NCI-H345 treated with DMSO at 0.1 percent for 48 hours (cell line): ENCODE measurements at regions not wholly inside any gene's neighbourhood (a gene's known extent, or its start where the extent isn't known, plus 50 kb on each side); places are given as distances from the start of the nearest gene placed in this dataset.
"Not testable (repeated sequence)": the region's sequence is repeated elsewhere in the genome, so short reads cannot be mapped to it uniquely, and the experiment has no call there.

ENCODE experiments used
- DNase-seq: peaks from one replicate; lab custom pipeline; 2025; ENCODE audit not compliant: unreplicated experiment; lab: John Stamatoyannopoulos, UW

DNA sequence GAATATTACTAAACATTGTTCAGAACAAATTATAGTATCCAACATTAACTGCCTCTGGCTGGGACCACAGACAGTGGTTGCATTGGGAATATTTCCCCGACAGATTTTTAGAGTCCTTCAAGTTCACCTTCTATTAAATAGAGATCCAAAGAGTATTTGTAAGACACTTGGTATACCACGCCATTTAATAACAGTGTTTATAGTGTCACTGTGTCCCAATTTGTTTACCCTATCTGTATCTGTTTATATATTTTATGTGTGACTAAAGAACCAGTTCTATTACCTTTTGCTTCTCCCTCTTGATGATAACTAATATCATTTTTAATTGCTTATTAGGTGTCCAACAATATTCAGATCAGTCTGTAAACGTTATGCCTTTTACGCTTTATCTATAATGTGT is 191.3 kb upstream of the IRX5 start:
- no peak for DNase-seq

DNA sequence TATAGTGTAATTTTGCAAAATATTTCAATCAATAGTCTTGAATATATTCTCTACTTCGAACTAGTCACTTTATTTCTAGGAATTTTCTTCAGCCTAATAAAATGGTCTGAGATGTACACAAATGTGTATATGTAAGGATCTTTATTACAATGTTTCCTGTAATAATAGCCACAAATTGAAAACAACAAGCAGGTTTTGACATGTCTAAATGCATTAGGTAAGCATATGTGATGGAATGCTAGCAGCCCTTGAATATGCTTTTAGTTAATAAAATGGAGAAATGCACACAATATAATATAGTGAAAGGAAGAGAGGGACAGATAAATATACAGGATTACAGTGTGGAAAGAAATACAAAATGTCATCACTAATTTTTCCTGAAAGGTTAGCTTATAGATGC is 196.5 kb upstream of the IRX5 start:
- no peak for DNase-seq

DNA sequence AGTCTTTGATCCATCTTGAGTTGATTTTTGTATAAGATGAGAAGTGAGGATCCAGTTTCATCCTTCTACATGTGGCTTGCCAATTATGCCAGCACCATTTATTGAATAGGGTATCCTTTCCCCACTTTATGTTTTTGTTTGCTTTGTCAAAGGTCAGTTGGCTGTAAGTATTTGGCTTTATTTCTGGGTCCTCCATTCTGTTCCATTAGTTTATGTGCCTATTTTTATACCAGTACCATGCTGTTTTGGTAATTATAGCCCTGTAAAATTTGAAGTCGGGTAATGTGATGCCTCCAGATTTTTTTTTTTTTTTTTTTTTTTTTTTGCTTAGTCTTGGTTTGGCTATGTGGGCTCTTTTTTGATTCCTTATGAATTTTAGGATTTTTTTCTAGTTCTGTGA is 203.0 kb upstream of the IRX5 start:
- not testable (repeated sequence) for DNase-seq

DNA sequence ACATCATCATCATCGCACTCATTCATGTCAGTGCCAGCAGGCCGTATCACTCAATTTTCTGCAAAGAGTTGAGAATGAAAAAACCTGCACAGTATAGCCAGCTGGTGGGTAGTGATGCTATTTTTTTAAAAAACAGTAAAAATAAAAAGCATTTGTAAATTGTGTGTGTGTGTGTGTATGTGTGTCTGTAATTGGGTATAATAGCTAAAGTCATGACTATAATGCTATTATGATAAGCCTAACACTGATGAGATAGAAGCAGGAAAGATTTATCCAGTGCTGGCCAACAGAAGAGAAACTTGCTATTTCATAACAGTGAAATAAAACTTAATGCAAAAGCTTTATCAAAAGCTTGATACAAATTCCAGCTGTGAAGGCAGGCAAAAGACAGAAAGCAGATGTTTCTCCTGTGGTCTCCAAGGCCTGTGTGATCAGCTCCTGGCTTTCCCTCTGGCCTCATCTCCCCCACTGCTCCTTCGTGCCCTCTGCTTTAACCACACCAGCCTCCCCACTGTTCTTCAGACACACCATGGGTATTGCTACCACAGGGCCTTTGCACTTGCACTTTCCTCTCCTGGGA is 206.2 kb upstream of the IRX5 start:
- no peak for DNase-seq

DNA sequence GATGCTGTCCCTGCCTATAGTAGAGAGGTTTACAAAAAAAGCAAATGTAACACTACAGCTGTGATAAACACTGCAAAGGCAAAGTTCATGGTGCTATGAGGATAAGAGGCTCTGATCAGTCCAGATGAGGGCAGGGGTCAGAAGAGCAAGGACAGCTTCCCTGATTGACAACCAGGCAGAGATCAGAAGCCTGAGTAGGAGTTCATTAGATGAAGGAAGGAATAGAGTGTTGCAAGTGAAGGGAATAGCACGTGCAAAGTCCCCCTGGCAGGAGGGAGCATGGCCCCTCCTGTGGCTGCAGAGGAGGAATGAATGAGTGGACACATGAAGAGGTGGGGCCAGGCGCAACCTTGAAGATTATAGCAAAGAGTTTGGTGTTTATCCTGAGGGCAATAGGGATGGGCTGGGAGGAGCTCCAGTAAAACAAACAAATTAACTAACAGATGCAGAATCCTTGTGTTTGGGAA is 208.4 kb upstream of the IRX5 start:
- no peak for DNase-seq

DNA sequence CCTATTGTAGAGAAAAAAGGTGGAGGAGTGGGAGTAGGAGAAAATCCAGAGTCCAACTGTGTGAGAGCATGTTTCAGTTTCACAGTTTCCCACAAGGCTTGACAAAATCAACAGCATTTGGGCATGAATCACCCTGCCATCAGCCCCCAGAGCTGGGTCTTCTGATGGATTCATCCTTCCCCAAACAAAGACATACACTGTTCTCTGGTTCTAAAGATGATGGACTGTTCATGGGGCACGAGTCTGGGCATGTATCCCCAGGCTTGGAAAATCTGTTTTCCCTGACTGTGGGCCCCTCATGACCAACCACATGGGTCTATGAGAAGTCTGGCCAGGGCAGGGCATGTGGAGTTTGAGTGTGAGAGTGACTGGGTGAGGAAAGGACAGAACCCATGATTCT is 210.4 kb upstream of the IRX5 start:
- no peak for DNase-seq

DNA sequence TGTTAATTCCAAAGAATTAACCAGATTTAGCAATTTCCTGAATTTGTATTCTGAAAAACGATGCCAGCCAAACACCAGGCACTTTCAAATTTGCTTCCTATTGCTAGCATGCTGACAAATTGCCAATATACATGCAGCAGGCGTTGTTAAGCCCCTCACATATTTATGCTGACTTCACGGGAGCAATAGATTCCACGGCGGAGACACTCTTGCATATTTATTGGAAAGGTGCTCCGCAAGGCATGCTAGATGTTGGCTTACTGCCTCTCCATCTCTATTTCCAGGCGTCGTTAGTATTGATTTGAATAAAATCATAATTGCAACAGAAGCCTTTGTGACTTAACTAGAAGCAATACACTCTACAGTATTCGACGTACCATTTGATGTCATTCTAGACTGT is 211.0 kb upstream of the IRX5 start:
- no peak for DNase-seq

DNA sequence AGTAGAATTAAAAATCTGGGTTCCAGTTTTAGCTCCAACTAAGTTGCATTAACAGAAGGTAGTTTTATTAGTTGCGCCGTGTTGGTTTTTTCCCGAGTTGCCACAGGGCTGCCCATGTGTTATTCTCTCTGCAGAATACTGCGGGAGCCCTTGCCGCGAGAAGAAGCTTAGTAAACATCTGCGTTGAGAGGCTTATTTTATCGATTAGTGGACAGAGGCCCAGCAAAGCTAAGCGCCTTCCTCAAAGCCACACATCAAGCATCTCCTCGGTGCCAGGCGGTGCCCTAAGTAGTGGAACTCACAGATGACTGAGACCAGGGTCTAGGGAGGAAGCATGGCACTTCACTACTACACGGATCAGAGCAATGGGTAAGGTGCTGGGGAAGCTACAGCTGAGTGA is 212.3 kb upstream of the IRX5 start:
- no peak for DNase-seq

DNA sequence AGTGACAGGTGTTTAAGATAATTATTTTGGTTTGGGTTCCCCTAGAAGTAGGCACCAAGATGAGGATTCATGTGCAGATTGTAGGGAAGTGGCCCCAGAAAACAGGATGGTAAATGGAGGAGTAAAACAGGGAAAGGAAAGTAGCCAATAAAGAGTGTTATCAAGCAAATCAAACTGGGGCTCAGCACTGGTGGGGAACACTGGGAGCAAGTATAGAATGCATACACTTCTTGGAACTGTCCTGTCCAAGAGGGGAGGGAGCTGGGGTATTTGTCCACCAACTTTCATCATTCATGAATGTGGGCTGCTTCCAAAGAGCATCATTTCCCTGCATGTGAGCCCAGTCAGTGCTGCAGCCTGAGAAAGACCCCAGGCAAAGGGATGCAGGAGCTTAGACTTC is 215.7 kb upstream of the IRX5 start:
- DNase-seq: no peak

DNA sequence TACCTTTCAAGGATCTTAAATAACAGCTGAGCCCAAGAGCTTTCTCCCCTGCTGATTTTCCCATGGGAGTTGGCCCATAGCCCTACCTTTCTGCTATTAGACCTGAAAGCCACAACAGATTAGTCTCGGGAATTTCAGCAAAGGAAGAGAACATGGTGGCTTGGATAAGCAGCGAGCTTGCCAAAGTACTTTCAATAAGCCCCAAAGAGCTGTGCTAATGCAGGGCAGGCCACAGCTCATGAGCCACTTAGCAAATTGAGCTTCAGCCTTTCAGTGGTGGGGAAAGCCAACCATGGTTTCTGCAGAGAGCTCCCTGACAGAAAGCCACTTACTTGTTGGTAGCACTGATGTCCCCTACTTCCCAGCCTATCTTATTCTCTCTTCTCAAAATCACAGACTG is 217.8 kb upstream of the IRX5 start:
- no peak for DNase-seq

DNA sequence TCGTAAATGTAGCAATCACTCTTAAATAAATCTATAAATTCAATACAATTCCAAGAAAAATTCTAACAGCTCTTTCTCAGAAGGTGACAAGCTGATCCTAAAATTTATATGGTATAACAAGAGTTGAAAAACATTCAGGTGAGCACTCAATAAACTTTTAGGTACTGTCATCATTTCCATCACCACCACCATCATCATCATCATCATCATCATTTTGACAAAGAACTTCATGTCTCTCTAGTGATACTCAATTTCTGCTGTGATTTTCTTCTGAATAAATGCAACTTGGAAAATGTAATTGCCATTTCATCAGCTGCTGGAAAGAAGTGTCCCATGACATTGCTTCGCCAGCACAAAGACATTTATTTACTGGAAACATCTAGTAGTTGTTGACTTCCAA is 222.9 kb upstream of the IRX5 start:
- DNase-seq: no peak

DNA sequence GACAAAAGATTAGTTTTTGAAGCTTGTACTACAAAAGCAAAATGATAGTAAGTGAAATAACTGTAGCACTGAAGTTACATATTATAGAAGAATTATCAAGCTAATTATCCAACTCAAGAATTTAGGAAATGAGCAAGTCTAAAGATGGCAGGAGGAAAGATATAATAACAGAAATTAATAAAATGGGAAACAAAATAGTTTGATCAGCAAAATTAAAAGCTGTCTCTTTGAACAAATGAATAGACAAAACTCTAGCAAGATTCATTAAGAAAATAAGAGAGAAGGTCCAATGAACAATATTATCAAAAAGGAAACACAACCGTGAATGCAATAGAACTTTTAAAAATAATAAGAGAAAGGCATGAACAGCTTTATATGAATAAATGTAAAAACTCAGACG is 224.3 kb upstream of the IRX5 start:
- no peak for DNase-seq

DNA sequence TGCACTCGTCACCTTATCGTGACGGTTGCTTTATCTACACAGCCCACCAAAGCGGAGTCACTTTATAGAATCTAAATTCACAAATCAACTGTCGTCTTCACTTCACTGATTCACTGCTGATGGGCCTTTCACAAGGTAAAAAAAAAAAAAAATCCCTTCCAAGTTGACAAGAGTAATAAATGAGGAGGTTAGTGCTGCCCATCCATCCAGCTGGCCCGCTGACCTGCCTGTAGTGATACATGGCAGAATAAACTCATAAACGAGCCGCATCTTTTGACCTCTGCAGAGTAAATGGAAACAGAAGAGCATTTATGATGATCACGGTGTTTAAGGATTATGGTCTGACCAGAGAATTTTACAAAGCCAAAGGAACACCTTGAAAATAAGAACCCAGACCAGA is 227.3 kb upstream of the IRX5 start:
- no peak for DNase-seq

DNA sequence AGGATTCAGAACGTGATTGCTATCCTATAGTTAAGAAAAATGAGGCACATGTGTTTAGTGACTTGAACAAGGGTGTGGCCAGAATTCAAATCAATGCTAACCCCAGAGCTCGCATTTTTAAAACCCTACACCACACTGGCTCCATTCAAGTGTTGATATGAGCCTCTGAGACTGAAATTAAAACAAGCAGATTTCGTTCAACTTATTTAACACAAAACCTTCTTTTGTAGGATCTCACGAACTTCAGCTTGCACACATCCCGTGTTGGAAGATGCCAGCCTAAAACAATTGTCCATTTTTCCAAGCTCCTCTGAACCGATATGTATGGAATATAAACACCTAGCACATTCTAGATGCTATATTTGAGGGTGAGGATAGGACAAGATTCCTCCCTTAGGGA is 231.0 kb upstream of the IRX5 start:
- DNase-seq: no peak

DNA sequence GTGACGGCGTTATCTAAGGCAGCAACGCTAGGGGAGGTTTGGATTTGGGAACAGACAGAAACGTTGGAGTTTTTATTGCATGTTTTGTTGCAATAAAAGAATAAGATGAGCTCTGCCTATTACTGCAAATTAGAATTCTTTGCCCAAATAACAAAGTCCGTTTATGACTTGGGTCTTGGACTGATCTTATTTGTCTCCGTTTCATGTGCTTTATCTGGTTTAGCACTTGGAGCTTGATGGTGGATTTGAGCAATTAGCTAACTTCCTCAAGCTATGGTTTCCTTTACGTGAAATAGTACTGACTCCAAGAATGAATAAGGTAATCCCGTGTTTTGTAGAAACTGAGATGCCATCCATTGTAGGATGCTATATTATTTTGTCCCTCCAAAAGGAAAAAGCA is 233.0 kb upstream of the IRX5 start:
- no peak for DNase-seq

DNA sequence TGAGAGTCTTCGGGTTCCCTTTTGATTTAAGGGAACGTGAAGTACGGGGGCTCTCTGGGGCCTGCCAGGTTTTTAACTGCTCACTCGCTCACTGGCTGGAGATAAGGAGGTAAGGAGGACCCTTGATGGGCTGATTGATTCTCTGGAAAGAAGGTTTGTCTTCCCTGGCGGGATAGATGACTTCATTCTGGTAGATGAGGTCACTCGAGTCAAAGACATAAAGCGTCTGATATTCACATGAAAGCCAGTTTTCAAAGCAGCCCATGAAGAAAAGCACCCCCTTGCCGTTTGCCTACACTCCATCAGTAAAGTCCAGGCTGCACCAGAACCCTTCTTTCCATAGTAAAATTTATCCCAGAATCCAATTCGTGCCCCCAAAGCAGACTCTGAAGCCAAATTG is 233.7 kb upstream of the IRX5 start:
- DNase-seq: no peak

DNA sequence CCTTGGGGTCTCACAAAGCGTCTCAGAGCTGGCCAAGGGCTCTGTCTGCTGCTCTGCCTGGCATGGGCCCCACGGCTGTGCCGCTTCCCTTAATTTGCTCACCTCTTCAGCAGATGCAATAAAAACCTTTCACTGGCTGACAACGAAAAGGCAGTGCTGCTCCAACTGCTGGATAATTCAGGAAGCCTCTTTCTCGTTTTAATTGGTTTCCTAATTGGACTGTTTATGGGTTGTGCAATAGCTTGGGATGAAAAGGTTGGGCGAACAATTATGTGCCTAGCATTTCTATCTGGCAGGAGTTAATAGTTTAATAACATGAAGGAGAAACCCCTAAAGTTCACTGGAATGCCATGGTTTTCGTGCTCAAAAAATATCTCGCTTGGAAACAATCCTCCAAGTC is 234.1 kb upstream of the IRX5 start:
- no peak for DNase-seq

DNA sequence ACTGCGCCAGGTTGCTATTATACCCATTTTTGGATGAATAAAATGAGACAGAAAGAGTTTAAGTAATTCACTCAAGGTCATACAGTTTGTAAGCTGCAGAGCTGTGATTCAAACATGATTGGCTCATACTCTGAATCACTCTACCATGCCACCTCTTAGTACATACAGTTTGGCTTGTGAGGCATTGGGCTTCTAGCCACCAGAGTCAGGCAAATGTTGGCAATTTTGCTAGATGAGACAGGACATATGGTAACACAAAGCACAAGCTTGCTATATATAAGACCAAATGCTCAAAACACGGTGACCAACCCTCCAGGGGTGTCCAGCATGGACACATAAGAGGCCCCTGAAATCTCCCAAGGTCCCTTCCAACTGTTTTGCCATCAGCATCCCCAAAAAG is 236.0 kb upstream of the IRX5 start:
- no peak for DNase-seq

DNA sequence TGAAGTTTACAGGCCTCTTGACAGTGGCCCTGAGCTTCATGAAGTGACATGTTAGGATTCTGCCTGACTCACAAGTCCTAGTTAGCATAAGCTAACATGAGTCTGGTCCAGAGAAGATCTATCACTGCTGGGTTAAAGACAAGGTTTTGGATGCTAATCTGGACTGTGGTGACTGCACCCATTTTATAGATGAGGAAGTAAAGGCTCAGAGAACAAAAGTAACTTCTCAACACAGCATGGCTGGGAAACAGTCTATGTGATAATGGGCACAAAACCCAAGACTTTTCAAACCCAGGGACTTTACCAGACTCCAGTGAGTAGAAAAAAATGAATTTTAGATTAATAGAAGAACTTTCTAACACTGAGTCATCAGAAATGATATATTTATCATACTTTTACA is 236.8 kb upstream of the IRX5 start:
- DNase-seq: no peak

DNA sequence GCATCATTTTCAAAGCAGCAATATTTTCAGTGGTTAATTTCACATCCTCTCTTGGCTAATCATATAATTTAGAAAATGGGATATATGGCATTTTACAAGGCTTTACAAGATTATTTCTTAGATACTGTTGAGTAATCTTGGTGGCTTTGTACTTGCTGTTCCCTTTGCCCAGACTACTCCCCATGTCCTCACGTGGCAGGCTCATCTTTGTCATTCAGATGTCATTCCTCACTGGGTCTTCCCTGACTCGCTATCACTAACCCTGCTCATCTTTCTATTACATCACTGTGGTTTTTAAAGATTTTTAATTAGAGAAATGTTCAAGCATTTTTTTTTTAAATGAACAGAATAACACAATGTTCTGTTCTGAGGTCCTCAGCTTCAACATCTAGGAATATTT is 240.0 kb upstream of the IRX5 start:
- no peak for DNase-seq

DNA sequence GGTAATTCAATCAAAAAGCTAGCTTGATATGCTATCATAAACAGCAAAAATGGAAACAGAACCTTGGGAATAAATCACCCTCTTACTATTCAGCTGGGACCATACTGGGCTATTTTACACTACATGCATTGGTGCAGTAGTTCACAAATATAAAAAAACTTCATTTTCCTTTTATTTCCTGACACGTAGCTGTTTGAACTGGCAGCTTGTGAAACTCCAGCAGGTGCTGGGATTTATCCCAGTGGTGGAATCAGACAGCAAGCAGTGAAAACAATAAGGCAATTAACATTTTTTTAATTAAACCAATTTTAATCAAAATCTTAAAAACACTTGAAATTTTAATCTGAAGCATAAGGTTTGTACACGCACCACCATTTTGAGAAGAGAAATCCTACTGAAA is 240.4 kb upstream of the IRX5 start:
- no peak for DNase-seq

DNA sequence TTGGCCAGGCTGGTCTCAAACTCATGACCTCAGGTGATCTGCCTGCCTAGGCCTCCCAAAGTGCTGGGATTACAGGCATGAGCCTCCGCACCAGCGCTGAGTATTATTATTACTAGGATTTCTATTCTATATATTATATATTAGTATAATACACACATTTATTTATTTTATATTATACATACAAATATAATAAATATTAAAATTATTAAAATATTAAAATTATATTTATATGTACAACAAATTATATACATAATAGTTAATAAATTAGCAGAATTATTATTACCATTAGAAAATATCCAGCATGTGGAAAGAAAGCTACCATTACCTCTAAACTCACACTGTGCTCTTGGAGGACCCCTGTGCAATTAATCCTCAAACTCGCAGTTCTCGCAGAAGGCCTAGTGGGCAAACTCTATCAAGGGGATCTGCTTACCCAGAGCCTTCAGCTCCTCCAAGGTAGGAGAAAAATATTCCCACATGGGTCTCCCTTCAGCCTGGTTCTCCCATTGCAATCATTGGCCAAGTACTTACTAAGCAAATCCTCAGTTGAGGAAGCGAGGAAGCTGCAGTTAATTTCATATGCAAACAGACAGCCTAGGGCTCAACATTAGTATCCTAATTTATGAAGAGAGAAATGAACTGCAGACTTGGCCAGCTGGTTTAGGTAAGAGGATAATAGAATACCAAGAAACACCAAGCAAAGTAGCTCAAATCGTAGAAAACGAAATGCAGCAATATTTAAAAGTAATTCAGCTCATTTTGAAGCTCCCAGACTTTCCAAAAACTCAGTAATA is 241.4 kb upstream of the IRX5 start:
- no peak for DNase-seq

DNA sequence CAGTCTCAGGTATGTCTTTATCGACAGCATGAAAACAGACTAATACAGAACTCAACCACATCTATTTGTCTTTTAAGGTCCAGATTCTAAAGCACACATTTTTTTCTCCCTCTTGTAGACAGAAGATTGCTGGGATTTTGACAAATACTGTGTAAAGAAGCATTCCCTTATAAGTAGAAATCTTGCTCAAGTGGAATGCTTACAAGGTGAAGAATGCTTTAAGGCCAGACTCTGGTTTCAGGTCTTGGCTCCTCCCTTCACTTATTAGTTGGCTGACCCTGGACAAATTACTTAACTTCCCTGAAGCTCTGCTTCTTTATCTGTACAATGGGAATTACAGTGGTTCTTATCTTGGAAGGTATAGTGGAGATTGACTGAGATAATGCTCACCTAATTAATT is 242.3 kb upstream of the IRX5 start:
- no peak for DNase-seq
